A172 (cell line): ENCODE measurements at regions not wholly inside any gene's neighbourhood (a gene's known extent, or its start where the extent isn't known, plus 50 kb on each side); places are given as distances from the start of the nearest gene placed in this dataset.

ENCODE experiments used
- DNase-seq: peaks from one replicate; pipeline ENCODE4 v3.0.0-alpha.2; 2015; ENCODE audit warnings: low spot score

- no peak for DNase-seq
These were observed 263.2 kb downstream of the CNTN3 start for GRCh38 chr3:74351213-74351612.

GRCh38 chr3:74349015-74349414 is 265.4 kb downstream of the CNTN3 start:
- DNase-seq = no peak

GRCh38 chr3:74347563-74348268 is 266.7 kb downstream of the CNTN3 start:
- DNase-seq = no peak

GRCh38 chr3:74346896-74347295 is 267.6 kb downstream of the CNTN3 start:
- DNase-seq = no peak

- DNase-seq = no peak
These were observed 268.8 kb downstream of the CNTN3 start for GRCh38 chr3:74345701-74346100.

GRCh38 chr3:74344865-74345440 is 269.5 kb downstream of the CNTN3 start:
- DNase-seq = no peak

GRCh38 chr3:74343391-74343790 is 271.1 kb downstream of the CNTN3 start:
- DNase-seq = no peak

GRCh38 chr3:74338998-74339397 is 275.5 kb downstream of the CNTN3 start:
- no peak for DNase-seq

GRCh38 chr3:74332165-74332564 is 282.3 kb downstream of the CNTN3 start:
- DNase-seq = no peak

GRCh38 chr3:74331711-74332110 is 282.7 kb downstream of the CNTN3 start:
- no peak for DNase-seq

- DNase-seq = no peak
These were observed 285.4 kb downstream of the CNTN3 start for GRCh38 chr3:74329096-74329495.

GRCh38 chr3:74328435-74328834 is 286.0 kb downstream of the CNTN3 start:
- no peak for DNase-seq

GRCh38 chr3:74315291-74315690 is 299.2 kb downstream of the CNTN3 start:
- no peak for DNase-seq

GRCh38 chr3:74314696-74315095 is 299.8 kb downstream of the CNTN3 start:
- DNase-seq = no peak

GRCh38 chr3:74309716-74310115 is 304.7 kb downstream of the CNTN3 start:
- no peak for DNase-seq

- no peak for DNase-seq
These were observed 310.0 kb downstream of the CNTN3 start for GRCh38 chr3:74304424-74304823.

GRCh38 chr3:74303711-74304110 is 310.7 kb downstream of the CNTN3 start:
- DNase-seq = no peak

- no peak for DNase-seq
These were observed 311.5 kb downstream of the CNTN3 start for GRCh38 chr3:74302969-74303368.

GRCh38 chr3:74302281-74302680 is 312.2 kb downstream of the CNTN3 start:
- DNase-seq = no peak

- no peak for DNase-seq
These were observed 313.4 kb downstream of the CNTN3 start for GRCh38 chr3:74301056-74301455.

GRCh38 chr3:74295479-74295878 is 319.0 kb downstream of the CNTN3 start:
- no peak for DNase-seq

- DNase-seq = no peak
These were observed 325.7 kb downstream of the CNTN3 start for GRCh38 chr3:74288761-74289160.

- DNase-seq = no peak
These were observed 326.9 kb downstream of the CNTN3 start for GRCh38 chr3:74287557-74287956.

GRCh38 chr3:74282202-74282601 is 332.3 kb downstream of the CNTN3 start:
- DNase-seq = no peak
